T-helper 1 cell (primary cell): ENCODE measurements at regions not wholly inside any gene's neighbourhood (a gene's known extent, or its start where the extent isn't known, plus 50 kb on each side); places are given as distances from the start of the nearest gene placed in this dataset.

Experiments used
- DNase-seq, 5 donors: peaks; one replicate each; pipeline ENCODE4 v3.0.0-alpha.2; 2012 to 2020

- DNase-seq: no peak
These were observed 1711.2 kb downstream of the TP53TG3F start for GRCh38 chr16:35170610-35171009.

DNA sequence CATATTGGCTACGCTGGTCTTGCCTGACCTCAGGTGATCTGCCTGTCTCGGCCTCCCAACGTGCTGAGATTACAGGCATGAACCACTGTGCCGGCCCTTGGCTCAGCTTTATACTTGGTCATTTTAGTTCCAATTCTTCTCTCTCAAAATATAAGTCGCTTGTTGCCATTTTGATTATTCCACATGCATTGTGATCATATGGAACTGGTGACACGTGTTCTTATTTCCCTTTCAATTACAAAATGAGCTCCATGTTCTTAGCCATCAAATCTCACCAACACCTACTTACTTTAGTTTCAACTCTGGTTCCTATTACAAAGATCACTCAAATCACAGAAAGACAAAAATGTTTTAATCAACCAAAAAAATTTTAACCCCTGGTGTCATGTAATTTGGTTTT, 1711.7 kb downstream of the TP53TG3F start:
- no peak for DNase-seq

DNA sequence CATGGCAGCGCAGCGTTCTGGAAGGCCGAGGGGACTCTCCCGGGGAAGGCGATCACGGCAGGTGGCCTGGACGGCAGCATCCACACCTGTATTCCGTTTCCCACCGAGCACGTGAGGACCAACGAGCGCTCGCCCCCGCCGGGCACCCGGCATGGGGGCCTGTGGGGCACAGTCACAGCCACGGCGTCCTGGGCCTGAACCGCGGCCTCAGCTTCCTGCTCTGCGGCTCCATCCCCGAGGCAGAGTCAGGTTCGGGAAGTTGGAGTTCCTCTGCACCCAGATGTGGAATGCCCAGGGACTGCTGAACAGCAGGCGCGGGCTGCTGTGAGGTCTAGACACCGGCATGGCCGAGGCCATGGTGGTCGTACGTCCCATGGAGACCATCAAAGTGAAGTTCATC, 1713.9 kb downstream of the TP53TG3F start:
- no peak for DNase-seq

- no peak for DNase-seq
These were observed 1714.6 kb downstream of the TP53TG3F start for GRCh38 chr16:35174016-35174415.

- DNase-seq: no peak
These were observed 1717.0 kb downstream of the TP53TG3F start for GRCh38 chr16:35176449-35176848.

GRCh38 chr16:35177851-35178250, 1718.4 kb downstream of the TP53TG3F start:
- no peak for DNase-seq

DNA sequence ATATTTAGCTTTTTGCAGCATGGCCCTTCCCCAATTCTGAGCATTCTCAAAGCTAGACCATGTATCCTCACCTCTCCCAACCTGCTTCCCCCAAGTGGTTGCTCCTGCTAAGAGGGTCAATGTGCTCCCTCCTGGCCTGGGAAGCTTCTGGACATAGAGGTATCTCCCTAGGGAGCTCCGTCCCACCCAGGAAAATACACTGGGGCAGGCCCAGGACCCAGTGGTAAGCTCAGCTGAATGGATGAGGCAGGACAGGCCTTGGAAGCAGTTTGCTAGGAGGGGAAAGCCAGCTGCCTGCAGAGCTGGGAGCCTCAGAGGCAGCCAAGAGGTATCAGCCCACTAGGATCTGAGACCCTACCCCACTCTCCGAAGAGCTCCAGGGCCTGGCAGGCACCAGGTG, 1721.6 kb downstream of the TP53TG3F start:
- DNase-seq: no peak

GRCh38 chr16:35181422-35182030, 1722.1 kb downstream of the TP53TG3F start:
- no peak for DNase-seq

DNA sequence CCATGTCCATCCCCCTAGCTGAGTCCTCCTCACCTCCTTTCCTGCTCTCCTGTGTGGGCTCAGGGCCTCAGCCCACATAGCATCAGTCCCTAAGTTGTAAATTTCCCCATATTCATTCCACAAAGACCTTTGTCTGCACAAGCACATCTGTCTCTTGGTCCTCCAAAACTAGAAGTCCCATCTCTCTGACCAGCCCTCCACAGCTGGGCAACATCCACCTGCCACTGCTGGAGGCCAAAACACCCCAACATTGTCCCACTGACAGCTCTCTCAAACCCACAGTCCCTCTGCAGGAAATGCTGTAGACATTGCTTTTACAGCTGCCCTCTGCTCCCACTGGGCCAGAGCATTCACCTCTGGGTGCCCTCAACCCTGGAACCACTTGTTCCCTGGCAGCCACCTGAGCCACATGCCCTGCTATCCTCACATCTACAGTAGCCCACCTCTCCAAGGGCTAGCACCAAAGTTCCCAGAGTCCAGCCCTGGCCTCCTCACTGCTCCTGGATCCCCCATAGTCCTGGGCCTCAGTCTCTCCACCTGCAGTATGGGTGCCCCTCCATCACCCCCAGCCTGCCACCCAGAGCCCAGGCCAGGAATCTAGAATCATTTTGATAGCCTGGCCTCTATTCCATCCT, 1722.7 kb downstream of the TP53TG3F start:
- DNase-seq: no peak

- DNase-seq: no peak
These were observed 1723.6 kb downstream of the TP53TG3F start for GRCh38 chr16:35182943-35183550.

- DNase-seq: no peak
These were observed 1725.0 kb downstream of the TP53TG3F start for GRCh38 chr16:35184356-35184870.

DNA sequence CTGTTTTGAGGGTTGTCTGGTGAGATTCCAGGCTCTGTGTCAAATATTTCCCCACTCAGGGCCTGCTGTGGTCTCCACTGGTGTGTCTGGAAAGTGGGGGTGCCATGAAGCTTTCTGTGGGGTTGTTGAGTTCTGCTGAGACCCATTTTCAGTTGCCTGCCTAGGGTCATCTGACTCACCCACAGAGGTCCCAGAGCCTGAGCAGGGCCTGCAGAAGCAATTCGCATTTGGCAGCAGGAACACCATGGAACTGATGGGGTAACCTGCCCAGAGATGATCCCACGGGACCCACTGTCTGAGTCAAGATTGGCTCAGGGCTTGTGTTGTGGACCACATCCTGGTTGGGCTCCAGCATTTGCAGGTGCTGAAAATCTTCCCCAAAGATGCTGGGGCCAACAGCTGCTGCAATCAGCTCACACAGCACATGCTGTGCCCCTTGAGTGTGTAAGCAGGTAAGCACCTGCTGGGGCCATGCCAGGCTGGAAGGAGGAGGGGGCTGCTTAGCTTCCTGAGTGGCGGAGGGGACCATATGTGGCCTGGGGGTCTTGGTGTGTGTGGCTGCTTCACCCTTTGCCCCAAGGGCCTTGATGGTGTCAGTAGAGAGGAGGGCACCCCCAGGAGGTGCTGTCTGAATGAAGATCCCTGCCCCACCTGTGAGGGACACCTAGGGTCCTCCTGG, 1726.1 kb downstream of the TP53TG3F start:
- DNase-seq: no peak

DNA sequence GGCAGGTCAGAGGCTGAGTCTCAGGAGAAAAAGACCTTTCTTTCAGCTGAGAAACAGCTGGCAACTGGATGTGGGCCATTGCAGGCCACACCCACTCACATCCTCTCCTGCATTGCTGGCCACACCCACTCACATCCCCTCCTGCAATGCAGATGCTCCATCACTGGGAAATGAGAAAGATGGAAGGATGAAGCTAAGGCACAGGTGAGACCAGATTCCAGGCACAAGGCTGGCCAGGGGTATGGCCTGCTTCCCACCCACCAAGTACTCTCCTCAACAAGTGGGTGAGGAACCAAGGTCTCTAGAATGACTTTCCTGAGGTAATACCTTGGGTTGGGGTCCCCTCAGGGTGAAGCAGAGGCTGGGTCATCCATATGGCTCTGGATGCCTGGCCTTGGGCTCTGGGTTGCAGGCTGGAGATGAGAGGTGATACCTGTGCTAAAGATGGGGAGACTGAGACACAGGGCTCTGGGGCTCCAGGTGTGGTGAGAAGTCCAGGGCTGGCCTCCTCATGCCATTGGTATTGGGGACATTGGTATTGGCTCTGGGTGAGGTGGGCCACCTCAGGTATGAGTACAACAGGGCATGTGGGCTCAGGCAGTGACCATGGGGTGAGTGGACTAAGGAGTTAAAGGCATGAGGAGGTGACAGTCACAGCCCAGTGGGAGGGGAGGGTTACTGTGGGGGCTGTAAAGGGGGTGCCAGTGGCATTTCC, 1726.8 kb downstream of the TP53TG3F start:
- no peak for DNase-seq

DNA sequence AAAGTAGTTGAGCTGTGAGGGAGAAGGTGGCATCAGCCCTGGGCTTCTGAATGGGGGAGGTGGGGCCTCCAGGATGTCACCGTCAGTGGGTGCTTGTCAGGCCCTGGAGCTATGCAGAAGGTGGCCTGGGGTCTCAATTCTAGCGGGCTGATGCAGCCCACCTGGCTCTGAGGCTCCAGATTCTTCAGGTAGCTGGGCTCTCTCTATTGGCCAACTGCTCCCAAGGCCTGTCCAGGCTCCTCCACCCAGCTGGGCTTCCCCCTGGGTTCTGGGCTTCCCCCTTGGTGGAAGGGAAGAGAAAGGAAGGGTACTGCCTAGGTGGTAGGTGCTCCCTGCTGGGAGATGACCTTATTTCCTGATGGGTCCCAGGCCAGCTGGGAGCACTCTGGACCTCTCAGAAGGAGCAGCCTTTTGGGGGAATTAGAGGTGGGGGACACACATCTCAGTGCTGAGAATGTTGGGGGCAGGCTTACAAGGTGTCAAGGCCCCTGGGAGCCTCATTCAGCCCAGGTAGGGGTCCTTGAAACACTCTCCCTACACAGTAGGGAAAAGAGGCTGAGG, 1728.3 kb downstream of the TP53TG3F start:
- DNase-seq: no peak

GRCh38 chr16:35188288-35189155, 1729.1 kb downstream of the TP53TG3F start:
- DNase-seq: no peak

- no peak for DNase-seq
These were observed 1733.6 kb downstream of the TP53TG3F start for GRCh38 chr16:35192993-35193392.

DNA sequence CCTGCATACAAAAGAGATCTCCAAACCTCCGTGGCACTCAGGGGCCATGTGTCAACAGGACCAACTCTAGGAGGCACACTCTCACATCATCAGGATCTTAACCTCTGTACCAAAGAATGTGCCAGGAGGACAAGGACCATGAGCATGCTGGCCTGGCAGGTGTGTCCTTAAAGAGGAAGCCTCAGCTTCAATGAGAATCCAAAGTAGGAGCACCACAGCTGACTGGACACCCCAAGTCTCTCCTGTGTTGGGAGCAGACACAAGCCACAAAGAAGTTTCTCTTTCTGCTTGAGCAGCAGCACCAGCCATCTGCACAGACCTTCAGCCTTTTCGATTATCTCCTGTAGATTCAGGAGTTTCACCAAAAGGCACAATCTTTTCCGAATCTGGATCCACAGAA, 1734.5 kb downstream of the TP53TG3F start:
- no peak for DNase-seq

GRCh38 chr16:35194681-35195080, 1735.3 kb downstream of the TP53TG3F start:
- no peak for DNase-seq

GRCh38 chr16:35195173-35195863, 1735.9 kb downstream of the TP53TG3F start:
- no peak for DNase-seq

GRCh38 chr16:35195864-35196216, 1736.4 kb downstream of the TP53TG3F start:
- no peak for DNase-seq

- no peak for DNase-seq
These were observed 1736.9 kb downstream of the TP53TG3F start for GRCh38 chr16:35196313-35196712.
